NB4 (cell line): ENCODE measurements at regions not wholly inside any gene's neighbourhood (a gene's known extent, or its start where the extent isn't known, plus 50 kb on each side); places are given as distances from the start of the nearest gene placed in this dataset.

ENCODE experiments used
- DNase-seq: peaks from one replicate; pipeline ENCODE4 v3.0.0; 2010; ENCODE audit warnings: low read depth
- H3K4me3 ChIP-seq: one replicate; pipeline ENCODE4 v1.5.1; 2011; ENCODE audit warnings: mild to moderate bottlenecking, low read depth, low read length, moderate library complexity
- CTCF ChIP-seq: IDR thresholded peaks from one replicate; pipeline ENCODE4 v1.5.1; 2012; ENCODE audit warnings: low read depth, low read length
- MAX ChIP-seq: IDR thresholded peaks from 2 replicates; pipeline ENCODE4 v1.6.1; 2011; ENCODE audit warnings: low read depth, low read length
- MYC ChIP-seq: IDR thresholded peaks from 2 replicates; pipeline ENCODE4 v1.6.1; 2011; ENCODE audit warnings: low read depth, low read length
- POLR2A ChIP-seq: IDR thresholded peaks from 2 replicates; pipeline ENCODE4 v1.6.1; 2011; ENCODE audit warnings: mild to moderate bottlenecking; ENCODE audit not compliant: insufficient read length; ENCODE audit errors: extremely low read depth

- TF ChIP-seq CTCF: no peak
- TF ChIP-seq MAX: no peak
- TF ChIP-seq MYC: no peak
- no peak for TF ChIP-seq POLR2A
- DNase-seq: no peak
- no peak overlapping the region for H3K4me3 ChIP-seq
Observed at GRCh38 chr2:3038636-3039035, 339.0 kb downstream of the EIPR1 start.

- no peak overlapping the region for H3K4me3 ChIP-seq
- DNase-seq: no peak
- TF ChIP-seq POLR2A: no peak
- TF ChIP-seq CTCF: no peak
- no peak for TF ChIP-seq MYC
- no peak for TF ChIP-seq MAX
Observed at GRCh38 chr2:3037196-3038194, 340.1 kb downstream of the EIPR1 start.

- no peak for DNase-seq
- no peak overlapping the region for H3K4me3 ChIP-seq
- no peak for TF ChIP-seq MAX
Observed at GRCh38 chr2:3036432-3037125, 341.0 kb downstream of the EIPR1 start.

- H3K4me3 ChIP-seq: no peak overlapping the region
- DNase-seq: no peak
- TF ChIP-seq MYC (no peak), POLR2A (no peak), MAX (no peak), CTCF (no peak)
Observed at GRCh38 chr2:3035385-3036050, 342.1 kb downstream of the EIPR1 start.

- no peak for DNase-seq
- H3K4me3 ChIP-seq: no peak overlapping the region
- TF ChIP-seq MYC (no peak), MAX (no peak), POLR2A (no peak), CTCF (no peak)
Observed at GRCh38 chr2:3034856-3035255, 342.8 kb downstream of the EIPR1 start.

- H3K4me3 ChIP-seq: no peak overlapping the region
- TF ChIP-seq POLR2A (no peak), CTCF (no peak), MAX (no peak), MYC (no peak)
- DNase-seq: no peak
Observed at GRCh38 chr2:3034396-3034795, 343.2 kb downstream of the EIPR1 start.
